ENCODE measurements at regions not wholly inside any gene's neighbourhood (a gene's known extent, or its start where the extent isn't known, plus 50 kb on each side); places are given as distances from the start of the nearest gene placed in this dataset.

GRCh38 chr20:55213653-55214052, 738.3 kb downstream of the DOK5 start:
- H3K9me3 Mint-ChIP-seq = peaks cover 42% of the 10 kb centered on the region
- no peaks in the 10 kb centered on the region for H3K36me3 Mint-ChIP-seq
- H3K4me3 Mint-ChIP-seq = no peak overlapping the region
- TF ChIP-seq CTCF (IDR thresholded peaks at IDR 0.05; ENCODE audit: unreplicated experiment) = no peak
- H3K4me1 Mint-ChIP-seq = no peaks in the 10 kb centered on the region
- no peak for DNase-seq (ENCODE audit: low spot score in 2 of 2, unreplicated experiment in 2 of 2)
- H3K27me3 Mint-ChIP-seq (ENCODE audit: low read depth) = no peaks in the 10 kb centered on the region
- no peak overlapping the region for H3K27ac Mint-ChIP-seq

GRCh38 chr20:55211481-55211880, 736.1 kb downstream of the DOK5 start:
- H3K4me3 Mint-ChIP-seq = no peak overlapping the region
- no peak for TF ChIP-seq CTCF (IDR thresholded peaks at IDR 0.05; ENCODE audit: unreplicated experiment)
- DNase-seq (ENCODE audit: low spot score in 2 of 2, unreplicated experiment in 2 of 2) = no peak
- H3K4me1 Mint-ChIP-seq = no peaks in the 10 kb centered on the region
- no peaks in the 10 kb centered on the region for H3K36me3 Mint-ChIP-seq
- H3K27ac Mint-ChIP-seq = no peak overlapping the region
- no peaks in the 10 kb centered on the region for H3K27me3 Mint-ChIP-seq (ENCODE audit: low read depth)
- H3K9me3 Mint-ChIP-seq = peaks cover 21% of the 10 kb centered on the region

GRCh38 chr20:55205665-55206064, 730.3 kb downstream of the DOK5 start:
- no peak for TF ChIP-seq CTCF (IDR thresholded peaks at IDR 0.05; ENCODE audit: unreplicated experiment)
- Mint-ChIP-seq H3K36me3 (no peaks in the 10 kb centered on the region), H3K9me3 (peaks cover 7% of the 10 kb centered on the region), H3K27ac (no peak overlapping the region), H3K4me3 (no peak overlapping the region), H3K4me1 (no peaks in the 10 kb centered on the region), H3K27me3 (ENCODE audit: low read depth) (no peaks in the 10 kb centered on the region)
- DNase-seq (ENCODE audit: low spot score in 2 of 2, unreplicated experiment in 2 of 2) = no peak

GRCh38 chr20:55200317-55200716, 724.9 kb downstream of the DOK5 start:
- TF ChIP-seq CTCF (IDR thresholded peaks at IDR 0.05; ENCODE audit: unreplicated experiment) = no peak
- Mint-ChIP-seq H3K4me1 (no peaks in the 10 kb centered on the region), H3K9me3 (peaks cover 8% of the 10 kb centered on the region), H3K36me3 (no peaks in the 10 kb centered on the region), H3K27me3 (ENCODE audit: low read depth) (no peaks in the 10 kb centered on the region), H3K4me3 (no peak overlapping the region), H3K27ac (no peak overlapping the region)
- no peak for DNase-seq (ENCODE audit: low spot score in 2 of 2, unreplicated experiment in 2 of 2)

- H3K27me3 Mint-ChIP-seq (ENCODE audit: low read depth) = no peaks in the 10 kb centered on the region
- H3K36me3 Mint-ChIP-seq = no peaks in the 10 kb centered on the region
- no peaks in the 10 kb centered on the region for H3K4me1 Mint-ChIP-seq
- TF ChIP-seq CTCF (IDR thresholded peaks at IDR 0.05; ENCODE audit: unreplicated experiment) = no peak
- no peak overlapping the region for H3K27ac Mint-ChIP-seq
- no peak for DNase-seq (ENCODE audit: low spot score in 2 of 2, unreplicated experiment in 2 of 2)
- no peak overlapping the region for H3K4me3 Mint-ChIP-seq
- peaks cover 11% of the 10 kb centered on the region for H3K9me3 Mint-ChIP-seq
Observed at GRCh38 chr20:55194947-55195346, 719.6 kb downstream of the DOK5 start.

- H3K4me1 Mint-ChIP-seq = no peaks in the 10 kb centered on the region
- no peak overlapping the region for H3K27ac Mint-ChIP-seq
- no peak for TF ChIP-seq CTCF (IDR thresholded peaks at IDR 0.05; ENCODE audit: unreplicated experiment)
- DNase-seq (ENCODE audit: low spot score in 2 of 2, unreplicated experiment in 2 of 2) = no peak
- H3K27me3 Mint-ChIP-seq (ENCODE audit: low read depth) = no peaks in the 10 kb centered on the region
- no peaks in the 10 kb centered on the region for H3K36me3 Mint-ChIP-seq
- H3K9me3 Mint-ChIP-seq = peaks cover 18% of the 10 kb centered on the region
- H3K4me3 Mint-ChIP-seq = no peak overlapping the region
Observed at GRCh38 chr20:55186228-55186627, 710.8 kb downstream of the DOK5 start.

Data from mesothelial cell of epicardium (in vitro differentiated cells).